SK-N-SH (cell line): ENCODE measurements at regions not wholly inside any gene's neighbourhood (a gene's known extent, or its start where the extent isn't known, plus 50 kb on each side); places are given as distances from the start of the nearest gene placed in this dataset.

Source experiments
- CTCF ChIA-PET: fragments of 300-600, 350-600 bp; formaldehyde crosslinking; extraction: SDS; loops from one replicate; lab custom pipeline; 2021; lab: Yijun Ruan, JAX
- POLR2A ChIA-PET: fragments of 350-600 bp; sonication (Branson Sonifier 250); formaldehyde crosslinking; extraction: SDS; loops from one replicate; lab custom pipeline; 2020; ENCODE audit warnings: antibody characterized with exemption, inconsistent platforms; lab: Yijun Ruan, JAX
- DNase-seq: peaks from one replicate; pipeline ENCODE4 v3.0.0; 2012
- H2AFZ ChIP-seq: fragments of 200-600 bp; sonication (generic); 2 replicates; pipeline ENCODE4 v1.8.1; 2016; ENCODE audit warnings: antibody characterized with exemption, mild to moderate bottlenecking, low read depth
- H3F3A ChIP-seq: fragments of 200-600 bp; sonication (generic); replicated peaks from 2 replicates; pipeline ENCODE3; 2016; ENCODE audit warnings: antibody characterized with exemption, mild to moderate bottlenecking; ENCODE audit not compliant: insufficient read depth
- H3K27ac ChIP-seq, 2 experiments: fragments of 200-500 bp in 1 of 2; fragments of 200-600 bp in 1 of 2; sonication (Bioruptor generic) in 1 of 2; sonication (generic), shearing (Covaris generic) in 1 of 2; 2 replicates each; pipeline versions ENCODE4 v1.5.1 to v1.6.1; 2014 to 2016; ENCODE audit warnings: low read depth in 2 of 2, inconsistent platforms in 1 of 2, low read length in 1 of 2, mild to moderate bottlenecking in 1 of 2, mixed read lengths in 1 of 2
- H3K27me3 ChIP-seq: fragments of 200-600 bp; sonication (generic), shearing (Covaris generic); 2 replicates; pipeline ENCODE4 v1.6.1; 2016; ENCODE audit warnings: mixed run types; ENCODE audit not compliant: insufficient read depth
- H3K36me3 ChIP-seq, 2 experiments: fragments of 200-500 bp in 1 of 2; fragments of 200-600 bp in 1 of 2; sonication (Bioruptor generic) in 1 of 2; sonication (generic) in 1 of 2; replicated peaks in 1 of 2; 2 replicates each; pipeline versions ENCODE3 to v1.5.1; 2014 to 2016; ENCODE audit warnings: low read length in 1 of 2, mild to moderate bottlenecking in 1 of 2; ENCODE audit not compliant: insufficient read depth in 2 of 2, control insufficient read depth in 1 of 2
- H3K4me1 ChIP-seq, 2 experiments: fragments of 200-500 bp in 1 of 2; fragments of 200-600 bp in 1 of 2; sonication (Bioruptor generic) in 1 of 2; sonication (generic), shearing (Covaris generic) in 1 of 2; 2 replicates each; pipeline versions ENCODE4 v1.5.1 to v1.6.1; 2014 to 2016; ENCODE audit warnings: low read depth in 1 of 2, low read length in 1 of 2, mixed run types in 1 of 2; ENCODE audit not compliant: insufficient read depth in 2 of 2, control insufficient read depth in 1 of 2
- H3K4me2 ChIP-seq: fragments of 200-600 bp; sonication (generic), shearing (Covaris generic); 2 replicates; pipeline ENCODE4 v1.6.1; 2017; ENCODE audit warnings: mixed run types
- H3K4me3 ChIP-seq, 2 experiments: fragments of 200-500 bp in 1 of 2; fragments of 200-600 bp in 1 of 2; sonication (Bioruptor generic) in 1 of 2; sonication (generic), shearing (Covaris generic) in 1 of 2; 2 replicates each; pipeline versions ENCODE4 v1.5.1 to v1.8.1; 2014 to 2016; ENCODE audit warnings: low read depth in 2 of 2, inconsistent platforms in 1 of 2, low read length in 1 of 2, mild to moderate bottlenecking in 1 of 2, mixed read lengths in 1 of 2, moderate library complexity in 1 of 2
- H3K79me2 ChIP-seq: fragments of 200-600 bp; sonication (generic); 2 replicates; pipeline ENCODE4 v1.8.1; 2017; ENCODE audit warnings: mild to moderate bottlenecking; ENCODE audit not compliant: insufficient read depth
- H3K9ac ChIP-seq: fragments of 200-600 bp; sonication (generic); 2 replicates; pipeline ENCODE4 v1.6.1; 2017; ENCODE audit warnings: mixed run types
- H3K9me2 ChIP-seq: fragments of 200-600 bp; sonication (generic); 2 replicates; pipeline ENCODE4 v1.6.1; 2017; ENCODE audit warnings: mixed run types
- H3K9me3 ChIP-seq: fragments of 200-600 bp; sonication (generic); 2 replicates; pipeline ENCODE4 v1.6.1; 2017; ENCODE audit warnings: mixed run types, mild to moderate bottlenecking, moderate library complexity
- H4K20me1 ChIP-seq: fragments of 200-600 bp; sonication (generic); 2 replicates; pipeline ENCODE4 v1.6.1; 2017; ENCODE audit warnings: mild to moderate bottlenecking, mixed run types; ENCODE audit not compliant: insufficient read depth
- CTCF ChIP-seq: fragments of 200-600 bp; sonication (generic); IDR thresholded peaks from 2 replicates; pipeline ENCODE4 v1.6.1; 2017; ENCODE audit warnings: antibody characterized with exemption, mild to moderate bottlenecking, moderate library complexity
- EP300 ChIP-seq, 2 experiments: IDR thresholded peaks; 2 replicates each; pipeline versions ENCODE4 v1.4.0 to v1.6.1; 2012; ENCODE audit warnings: borderline replicate concordance in 1 of 2, low read depth in 1 of 2, low read length in 1 of 2
- FOSL2 ChIP-seq: IDR thresholded peaks from 2 replicates; pipeline ENCODE4 v1.4.0; 2012; ENCODE audit warnings: low read depth, mild to moderate bottlenecking, moderate library complexity, borderline replicate concordance
- FOXJ3 ChIP-seq: sonication (generic); formaldehyde crosslinking; IDR thresholded peaks from 2 replicates; pipeline ENCODE4 v1.5.1; 2020; ENCODE audit warnings: mild to moderate bottlenecking, missing genetic modification reagents
- IRF3 ChIP-seq: fragments of 150-350 bp; IDR thresholded peaks from 2 replicates; pipeline ENCODE4 v1.6.1; 2016; ENCODE audit warnings: mild to moderate bottlenecking, low read depth, low read length
- MAX ChIP-seq: IDR thresholded peaks from 2 replicates; pipeline ENCODE4 v1.4.0; 2012; ENCODE audit warnings: low read depth
- NRF1 ChIP-seq: IDR thresholded peaks from 2 replicates; pipeline ENCODE4 v1.6.1; 2012; ENCODE audit warnings: low read depth, mild to moderate bottlenecking, low read length
- PBX3 ChIP-seq: IDR thresholded peaks from 2 replicates; pipeline ENCODE4; 2012
- POLR2AphosphoS5 ChIP-seq: IDR thresholded peaks from 2 replicates; pipeline ENCODE4 v1.6.1; 2012; ENCODE audit warnings: low read depth, low read length
- RCOR1 ChIP-seq: fragments of 150-350 bp; IDR thresholded peaks from 2 replicates; pipeline ENCODE4 v1.6.1; 2017; ENCODE audit warnings: antibody characterized with exemption, low read length
- REST ChIP-seq: IDR thresholded peaks from 2 replicates; pipeline ENCODE4 v1.6.1; 2012; ENCODE audit warnings: mild to moderate bottlenecking, low read depth, low read length, moderate library complexity
- RFX5 ChIP-seq: IDR thresholded peaks from 2 replicates; pipeline ENCODE4 v1.6.1; 2012; ENCODE audit warnings: mild to moderate bottlenecking, improper control_type of control experiment, low read length
- RXRA ChIP-seq: IDR thresholded peaks from 2 replicates; pipeline ENCODE4 v1.4.0; 2012; ENCODE audit warnings: low read depth, mild to moderate bottlenecking, borderline replicate concordance
- SIN3A ChIP-seq: IDR thresholded peaks from 2 replicates; pipeline ENCODE4 v1.6.1; 2012; ENCODE audit warnings: low read depth, mild to moderate bottlenecking, low read length, moderate library complexity, borderline replicate concordance
- TAF1 ChIP-seq: IDR thresholded peaks from 2 replicates; pipeline ENCODE4 v1.6.1; 2012; ENCODE audit warnings: low read depth, mild to moderate bottlenecking, low read length, moderate library complexity, borderline replicate concordance
- TEAD4 ChIP-seq: IDR thresholded peaks from 2 replicates; pipeline ENCODE4 v1.4.0; 2012; ENCODE audit warnings: mild to moderate bottlenecking, borderline replicate concordance; ENCODE audit not compliant: insufficient read depth
- USF1 ChIP-seq: IDR thresholded peaks from 2 replicates; pipeline ENCODE4 v1.4.0; 2012; ENCODE audit warnings: low read depth, borderline replicate concordance
- YY1 ChIP-seq: IDR thresholded peaks from 2 replicates; pipeline ENCODE4 v1.4.0; 2012; ENCODE audit warnings: low read depth, mild to moderate bottlenecking
- WGBS: methylation state at CpG from one replicate; pipeline ENCODE4 v1.1.6; 2017; ENCODE audit warnings: low lambda C conversion rate; 5-methylcytosine and 5-hydroxymethylcytosine counted together

- H3K4me2 ChIP-seq: no peak overlapping the region
- no peaks in the 10 kb centered on the region for H3K36me3 ChIP-seq
- no peak overlapping the region for H2AFZ ChIP-seq
- TF ChIP-seq YY1: no peak
- TF ChIP-seq FOXJ3 (CRISPR knock-in tag): no peak
- no peak for TF ChIP-seq TAF1
- no peak for TF ChIP-seq USF1
- TF ChIP-seq, all 33 proteins: peak for 0
- Histone ChIP-seq H3K4me3 (no peak overlapping the region), H3K27me3 (no peaks in the 10 kb centered on the region; the same call in 1 of the 2 replicates), H3K9me3 (no peaks in the 10 kb centered on the region), H3K9me2 (no peaks in the 10 kb centered on the region), H3F3A (no peaks in the 10 kb centered on the region), H3K4me1 (no peaks in the 10 kb centered on the region), H4K20me1 (no peaks in the 10 kb centered on the region), H3K9ac (no peak overlapping the region), H3K27ac (no peak overlapping the region), H3K79me2 (no peaks in the 10 kb centered on the region)
- ChIA-PET POLR2A (no interaction called here), CTCF (no interaction called here)
- WGBS: 0% methylated on average over 3 of the region's 3 CpGs
- DNase-seq: no peak
These were observed 235.7 kb upstream of the MAGEB16 start for GRCh38 chrX:35562395-35562794.

- no peaks in the 10 kb centered on the region for H4K20me1 ChIP-seq
- no peaks in the 10 kb centered on the region for H3K36me3 ChIP-seq
- ChIA-PET CTCF (no interaction called here), POLR2A (no interaction called here)
- no peaks in the 10 kb centered on the region for H3K4me1 ChIP-seq
- no peaks in the 10 kb centered on the region for H3K27me3 ChIP-seq
- DNase-seq: no peak
- H3K9me3 ChIP-seq: no peaks in the 10 kb centered on the region
- no peak overlapping the region for H3K9ac ChIP-seq
- H3K4me3 ChIP-seq: no peak overlapping the region
- no peak overlapping the region for H3K27ac ChIP-seq
- H2AFZ ChIP-seq: no peak overlapping the region
- H3K79me2 ChIP-seq: no peaks in the 10 kb centered on the region
- no peaks in the 10 kb centered on the region for H3K9me2 ChIP-seq
- H3F3A ChIP-seq: no peaks in the 10 kb centered on the region
- no peak overlapping the region for H3K4me2 ChIP-seq
- TF ChIP-seq MAX (no peak), TAF1 (no peak), RXRA (no peak), TEAD4 (no peak), REST (no peak), SIN3A (no peak), CTCF (no peak), EP300 (IDR thresholded peaks at IDR 0.05; ENCODE audit: borderline replicate concordance in 1 of 2, low read depth in 1 of 2, low read length in 1 of 2) (no peak), IRF3 (no peak), FOXJ3 (CRISPR knock-in tag) (no peak), RFX5 (no peak), NRF1 (no peak), YY1 (no peak), FOSL2 (no peak), RCOR1 (no peak), PBX3 (no peak), POLR2AphosphoS5 (no peak)
These were observed 207.9 kb upstream of the MAGEB16 start for GRCh38 chrX:35590210-35590609.
